ENCODE measurements at regions not wholly inside any gene's neighbourhood (a gene's known extent, or its start where the extent isn't known, plus 50 kb on each side); places are given as distances from the start of the nearest gene placed in this dataset.

DNA sequence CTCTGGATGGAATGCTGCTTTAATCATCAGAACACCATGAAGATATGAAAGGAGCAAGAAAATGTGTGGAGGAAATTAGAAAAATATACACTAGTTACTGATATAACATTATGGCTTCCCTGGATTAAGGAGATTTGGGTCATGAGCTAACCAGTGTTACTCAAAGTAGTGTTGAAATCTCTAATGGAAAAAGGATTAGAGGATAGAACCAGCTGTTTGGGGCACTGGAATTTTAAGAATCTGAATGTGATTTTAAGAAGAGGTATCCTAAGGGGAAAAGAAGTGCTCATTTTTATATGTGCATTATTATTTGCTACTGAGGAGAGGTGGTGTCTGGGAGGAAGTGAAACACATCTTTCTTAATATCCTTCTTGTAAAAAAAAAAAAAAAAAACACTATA lies 164.1 kb upstream of the PPARGC1A start (continued):
- TF ChIP-seq NR2F2 (IDR thresholded peaks at IDR 0.05), result no peak
- TF ChIP-seq EGR1 (IDR thresholded peaks at IDR 0.05; ENCODE audit: low read depth in 2 of 2), result no peak

GRCh38 chr4:24044610-24045589 lies 155.1 kb upstream of the PPARGC1A start:
- Histone ChIP-seq H3K9me3 (ENCODE audit: control insufficient read depth in 4 of 4, low read length in 3 of 4) (no peaks in the 10 kb centered on the region), H3K4me1 (ENCODE audit: control insufficient read depth in 4 of 4, insufficient read depth in 4 of 4, low read length in 3 of 4) (no peaks in the 10 kb centered on the region), H3K27me3 (ENCODE audit: control insufficient read depth in 4 of 4, insufficient read depth in 4 of 4, low read length in 3 of 4) (no peaks in the 10 kb centered on the region), H3K27ac (ENCODE audit: low read depth in 1 of 2, low read length in 2 of 2) (no peak overlapping the region), H3K9ac (ENCODE audit: low read depth in 1 of 2, low read length in 2 of 2) (no peak overlapping the region), H3K4me3 (ENCODE audit: low read depth in 1 of 3, low read length in 3 of 3) (no peak overlapping the region), H3K36me3 (ENCODE audit: control insufficient read depth in 4 of 4, insufficient read depth in 3 of 4, low read depth in 1 of 4, low read length in 3 of 4) (no peaks in the 10 kb centered on the region)
- DNase-seq (ENCODE audit: low spot score), result no peak
- no peak for TF ChIP-seq JUND (IDR thresholded peaks at IDR 0.05)
- TF ChIP-seq EGR1 (IDR thresholded peaks at IDR 0.05; ENCODE audit: low read depth in 2 of 2), result no peak
- WGBS, result 92% methylated on average over 5 of the region's 5 CpGs

- Histone ChIP-seq H3K4me1 (ENCODE audit: control insufficient read depth in 4 of 4, insufficient read depth in 4 of 4, low read length in 3 of 4) (no peaks in the 10 kb centered on the region), H3K27ac (ENCODE audit: low read depth in 1 of 2, low read length in 2 of 2) (no peak overlapping the region), H3K9ac (ENCODE audit: low read depth in 1 of 2, low read length in 2 of 2) (no peak overlapping the region), H3K36me3 (ENCODE audit: control insufficient read depth in 4 of 4, insufficient read depth in 3 of 4, low read depth in 1 of 4, low read length in 3 of 4) (no peaks in the 10 kb centered on the region), H3K4me3 (ENCODE audit: low read depth in 1 of 3, low read length in 3 of 3) (no peak overlapping the region), H3K27me3 (ENCODE audit: control insufficient read depth in 4 of 4, insufficient read depth in 4 of 4, low read length in 3 of 4) (no peaks in the 10 kb centered on the region), H3K9me3 (ENCODE audit: control insufficient read depth in 4 of 4, low read length in 3 of 4) (no peaks in the 10 kb centered on the region)
- no peak for DNase-seq (ENCODE audit: low spot score)
- WGBS, result 84% methylated on average over 1 of the region's 1 CpG
- TF ChIP-seq EGR1 (IDR thresholded peaks at IDR 0.05; ENCODE audit: low read depth in 2 of 2) (no peak), TAF1 (conservative IDR thresholded peaks at IDR 0.05) (no peak), REST (IDR thresholded peaks at IDR 0.05) (no peak), NR2F2 (IDR thresholded peaks at IDR 0.05) (no peak), ATF3 (IDR thresholded peaks at IDR 0.05) (no peak)
These were observed 152.2 kb upstream of the PPARGC1A start for GRCh38 chr4:24042094-24042493.

DNA sequence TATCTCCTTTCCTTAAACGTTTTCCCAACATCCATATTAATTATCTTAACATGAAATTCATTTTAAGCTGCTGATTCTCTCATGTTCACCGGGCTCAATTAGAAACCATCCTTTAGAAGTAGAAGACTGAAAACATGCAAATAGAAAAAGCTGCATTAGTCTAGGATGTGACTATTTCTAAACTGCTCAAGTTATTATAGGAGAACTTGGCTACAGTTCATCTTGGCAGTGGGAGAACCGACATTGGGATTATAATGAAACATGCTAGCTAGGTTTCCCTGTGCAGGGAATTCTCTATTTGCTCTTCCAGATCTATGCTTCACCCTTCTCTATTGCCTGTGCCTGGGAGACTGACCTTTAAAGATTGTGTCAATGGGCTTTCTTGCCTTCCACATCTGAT lies 151.0 kb upstream of the PPARGC1A start:
- Histone ChIP-seq H3K36me3 (ENCODE audit: control insufficient read depth in 4 of 4, insufficient read depth in 3 of 4, low read depth in 1 of 4, low read length in 3 of 4) (no peaks in the 10 kb centered on the region), H3K9ac (ENCODE audit: low read depth in 1 of 2, low read length in 2 of 2) (no peak overlapping the region), H3K9me3 (ENCODE audit: control insufficient read depth in 4 of 4, low read length in 3 of 4) (no peaks in the 10 kb centered on the region), H3K27me3 (ENCODE audit: control insufficient read depth in 4 of 4, insufficient read depth in 4 of 4, low read length in 3 of 4) (no peaks in the 10 kb centered on the region), H3K27ac (ENCODE audit: low read depth in 1 of 2, low read length in 2 of 2) (no peak overlapping the region), H3K4me1 (ENCODE audit: control insufficient read depth in 4 of 4, insufficient read depth in 4 of 4, low read length in 3 of 4) (no peaks in the 10 kb centered on the region), H3K4me3 (ENCODE audit: low read depth in 1 of 3, low read length in 3 of 3) (no peak overlapping the region)
- WGBS, result 77% methylated on average over 3 of the region's 3 CpGs
- TF ChIP-seq NR2F2 (IDR thresholded peaks at IDR 0.05) (no peak), TAF1 (conservative IDR thresholded peaks at IDR 0.05) (no peak), HNF4A (conservative IDR thresholded peaks at IDR 0.05) (no peak), YY1 (IDR thresholded peaks at IDR 0.05) (no peak), REST (IDR thresholded peaks at IDR 0.05) (no peak), ATF3 (IDR thresholded peaks at IDR 0.05) (no peak), SP1 (IDR thresholded peaks at IDR 0.05) (no peak), EGR1 (IDR thresholded peaks at IDR 0.05; ENCODE audit: low read depth in 2 of 2) (no peak), FOXA2 (IDR thresholded peaks at IDR 0.05) (no peak)
- DNase-seq (ENCODE audit: low spot score), result no peak
